H1 (cell line): ENCODE measurements at regions not wholly inside any gene's neighbourhood (a gene's known extent, or its start where the extent isn't known, plus 50 kb on each side); places are given as distances from the start of the nearest gene placed in this dataset.

ENCODE experiments used
- CTCF ChIA-PET: fragments of 300-600 bp; sonication (Branson Sonifier 250); formaldehyde crosslinking; loops from one replicate; lab custom pipeline; 2021; ENCODE audit not compliant: partially characterized antibody; lab: Charles Lee
- POLR2A ChIA-PET: fragments of 300-600 bp; sonication (Branson Sonifier 250); formaldehyde crosslinking; loops from one replicate; lab custom pipeline; 2021; ENCODE audit warnings: inconsistent platforms; ENCODE audit not compliant: partially characterized antibody; lab: Charles Lee
- DNase-seq, 2 experiments: peaks; one replicate each; pipeline versions ENCODE4 v3.0.0 to v3.0.0-alpha.2; 2010 to 2022; ENCODE audit warnings: low spot score in 2 of 2, low read depth in 1 of 2, mixed read lengths in 1 of 2
- FAIRE-seq: peaks from 2 replicates; lab custom pipeline; 2011; peaks lifted over from hg19 to GRCh38; lab: Jason Lieb, UNC
- H2AFZ ChIP-seq: 2 replicates; pipeline ENCODE4 v1.8.1; 2012; ENCODE audit warnings: low read length, inconsistent platforms
- H2AK5ac ChIP-seq: 2 replicates; pipeline ENCODE4 v1.6.1; 2013; ENCODE audit warnings: low read depth, low read length
- H2BK120ac ChIP-seq: replicated peaks from 2 replicates; pipeline ENCODE3; 2013; ENCODE audit warnings: low read depth, low read length, inconsistent platforms
- H2BK12ac ChIP-seq: 2 replicates; pipeline ENCODE4 v1.6.1; 2013; ENCODE audit warnings: low read depth, low read length
- H2BK15ac ChIP-seq: 2 replicates; pipeline ENCODE4 v1.6.1; 2013; ENCODE audit warnings: low read length
- H2BK20ac ChIP-seq: 2 replicates; pipeline ENCODE4 v1.6.1; 2013; ENCODE audit warnings: low read length
- H2BK5ac ChIP-seq: 2 replicates; pipeline ENCODE4 v1.6.1; 2013; ENCODE audit warnings: low read depth, low read length
- H3K14ac ChIP-seq: 2 replicates; pipeline ENCODE4 v1.6.1; 2013; ENCODE audit warnings: inconsistent platforms; ENCODE audit not compliant: insufficient read length
- H3K18ac ChIP-seq: 2 replicates; pipeline ENCODE4 v1.6.1; 2013; ENCODE audit warnings: low read length; ENCODE audit errors: extremely low read depth
- H3K23ac ChIP-seq: 2 replicates; pipeline ENCODE4 v1.6.1; 2013; ENCODE audit warnings: inconsistent platforms; ENCODE audit not compliant: insufficient read length
- H3K23me2 ChIP-seq: 2 replicates; pipeline ENCODE4 v1.6.1; 2013; ENCODE audit warnings: low read depth, low read length
- H3K27ac ChIP-seq: 2 replicates; pipeline ENCODE4 v1.6.1; 2011; ENCODE audit warnings: low read depth, low read length, inconsistent platforms
- H3K27me3 ChIP-seq, 4 experiments: replicated peaks in 1 of 4; 1 replicate in 1 of 4; 2 replicates in 3 of 4; pipeline versions ENCODE4 v1.6.1 to v1.8.1; 2011 to 2013; ENCODE audit warnings: low read length in 3 of 4, mild to moderate bottlenecking in 3 of 4, inconsistent platforms in 2 of 4, mixed read lengths in 2 of 4, moderate library complexity in 1 of 4; ENCODE audit not compliant: control insufficient read depth in 3 of 4, insufficient read depth in 3 of 4; ENCODE audit errors: extremely low read depth in 1 of 4
- H3K36me3 ChIP-seq, 4 experiments: 2 replicates each; pipeline versions ENCODE4 v1.6.1 to v1.8.1; 2011 to 2013; ENCODE audit warnings: mild to moderate bottlenecking in 4 of 4, low read length in 3 of 4, moderate library complexity in 2 of 4, control low read depth in 1 of 4, inconsistent platforms in 1 of 4; ENCODE audit not compliant: insufficient read depth in 4 of 4, control insufficient read depth in 2 of 4
- H3K4ac ChIP-seq: replicated peaks from 2 replicates; pipeline ENCODE3; 2013; ENCODE audit warnings: low read length, low read depth, mixed read lengths, inconsistent platforms; ENCODE audit not compliant: insufficient read length
- H3K4me1 ChIP-seq, 4 experiments: replicated peaks in 1 of 4; 1 replicate in 1 of 4; 2 replicates in 3 of 4; pipeline versions ENCODE4 v1.6.1 to v1.8.1; 2011 to 2013; ENCODE audit warnings: low read length in 3 of 4, inconsistent platforms in 2 of 4, mixed read lengths in 1 of 4; ENCODE audit not compliant: insufficient read depth in 4 of 4, control insufficient read depth in 3 of 4
- H3K4me2 ChIP-seq, 2 experiments: 2 replicates each; pipeline versions ENCODE4 v1.6.1 to v1.8.1; 2011 to 2013; ENCODE audit warnings: low read depth in 2 of 2, low read length in 2 of 2, control low read depth in 1 of 2, inconsistent platforms in 1 of 2, mild to moderate bottlenecking in 1 of 2; ENCODE audit not compliant: insufficient read depth in 1 of 2
- H3K4me3 ChIP-seq, 4 experiments: fragments of 200-600, 300-600 bp in 1 of 4; sonication (generic), shearing (Covaris generic), sonication (Bioruptor Twin) in 1 of 4; 2 replicates each; pipeline versions ENCODE4 v1.5.1 to v1.8.1; 2011 to 2016; ENCODE audit warnings: low read length in 4 of 4, low read depth in 3 of 4, control low read depth in 2 of 4, inconsistent platforms in 2 of 4, mild to moderate bottlenecking in 2 of 4, mixed read lengths in 1 of 4, moderate library complexity in 1 of 4; ENCODE audit not compliant: insufficient read depth in 2 of 4; ENCODE audit errors: extremely low read depth in 1 of 4
- H3K56ac ChIP-seq: replicated peaks from 2 replicates; pipeline ENCODE3; 2013; ENCODE audit warnings: low read depth, mild to moderate bottlenecking, mixed read lengths, low read length, inconsistent platforms; ENCODE audit not compliant: insufficient read length
- H3K79me1 ChIP-seq: 2 replicates; pipeline ENCODE4 v1.6.1; 2013; ENCODE audit warnings: low read depth, low read length, control low read depth
- H3K79me2 ChIP-seq, 2 experiments: 2 replicates each; pipeline versions ENCODE4 v1.6.1 to v1.8.1; 2012 to 2013; ENCODE audit warnings: low read length in 2 of 2, mild to moderate bottlenecking in 2 of 2, inconsistent platforms in 1 of 2; ENCODE audit not compliant: insufficient read depth in 2 of 2, control insufficient read depth in 1 of 2
- H3K9ac ChIP-seq, 4 experiments: replicated peaks in 1 of 4; 1 replicate in 1 of 4; 2 replicates in 3 of 4; pipeline versions ENCODE4 v1.6.1 to v1.8.1; 2011 to 2013; ENCODE audit warnings: low read depth in 3 of 4, low read length in 3 of 4, control low read depth in 2 of 4, mild to moderate bottlenecking in 2 of 4, moderate library complexity in 2 of 4, inconsistent platforms in 1 of 4; ENCODE audit errors: extremely low read depth in 1 of 4
- H3K9me3 ChIP-seq, 2 experiments: 2 replicates each; pipeline versions ENCODE4 v1.6.1 to v1.8.1; 2012 to 2013; ENCODE audit warnings: mild to moderate bottlenecking in 2 of 2, moderate library complexity in 2 of 2, control low read depth in 1 of 2, inconsistent platforms in 1 of 2, low read depth in 1 of 2, low read length in 1 of 2, mixed read lengths in 1 of 2; ENCODE audit not compliant: insufficient read depth in 2 of 2
- H4K20me1 ChIP-seq, 2 experiments: replicated peaks in 1 of 2; 2 replicates each; pipeline versions ENCODE3 to v1.8.1; 2011 to 2013; ENCODE audit warnings: inconsistent platforms in 2 of 2, low read length in 2 of 2, mild to moderate bottlenecking in 1 of 2; ENCODE audit not compliant: insufficient read depth in 2 of 2, control insufficient read depth in 1 of 2
- H4K5ac ChIP-seq: 2 replicates; pipeline ENCODE4 v1.6.1; 2013; ENCODE audit warnings: low read length, low read depth, mixed read lengths, inconsistent platforms; ENCODE audit not compliant: insufficient read length
- H4K8ac ChIP-seq: 2 replicates; pipeline ENCODE4 v1.8.0; 2013; ENCODE audit warnings: mild to moderate bottlenecking, moderate library complexity, low read length, inconsistent platforms; ENCODE audit not compliant: insufficient read depth; ENCODE audit errors: extremely low read depth
- H4K91ac ChIP-seq: replicated peaks from 2 replicates; pipeline ENCODE3; 2013; ENCODE audit warnings: low read length, mixed read lengths, inconsistent platforms; ENCODE audit not compliant: insufficient read length
- CEBPB ChIP-seq: IDR thresholded peaks from 2 replicates; pipeline ENCODE4 v1.6.1; 2012; ENCODE audit warnings: low read depth, low read length
- CHD2 ChIP-seq: IDR thresholded peaks from 2 replicates; pipeline ENCODE4 v1.6.1; 2012; ENCODE audit warnings: low read length, improper control_type of control experiment
- NANOG ChIP-seq: IDR thresholded peaks from 2 replicates; pipeline ENCODE4 v1.6.1; 2011; ENCODE audit warnings: low read length, low read depth, mild to moderate bottlenecking, inconsistent platforms; ENCODE audit not compliant: insufficient read depth, poor library complexity, severe bottlenecking
- SUZ12 ChIP-seq: fragments of 200-600 bp; sonication (generic); IDR thresholded peaks from 2 replicates; pipeline ENCODE4 v1.6.1; 2012; ENCODE audit warnings: mild to moderate bottlenecking, inconsistent platforms, low read length, moderate library complexity, mixed read lengths
- WGBS, 2 experiments: shearing (Covaris generic) in 1 of 2; methylation state at CpG; one replicate each; pipeline versions ENCODE4 v1.1.6 to v1.1.7; 2013 to 2015; ENCODE audit warnings: low lambda C conversion rate in 2 of 2, mixed read lengths in 2 of 2, inconsistent platforms in 1 of 2, low coverage in 1 of 2, missing lambda C conversion rate in 1 of 2; ENCODE audit not compliant: insufficient replicate concordance in 2 of 2, insufficient coverage in 1 of 2, insufficient read length in 1 of 2; ENCODE audit errors: extremely low coverage in 1 of 2, missing lambda C conversion rate in 1 of 2; 5-methylcytosine and 5-hydroxymethylcytosine counted together
- TF ChIP-seq, protein P1 (sequence below): IDR thresholded peaks from 2 replicates; pipeline ENCODE4 v1.6.1; 2012; ENCODE audit warnings: inconsistent platforms

DNA sequence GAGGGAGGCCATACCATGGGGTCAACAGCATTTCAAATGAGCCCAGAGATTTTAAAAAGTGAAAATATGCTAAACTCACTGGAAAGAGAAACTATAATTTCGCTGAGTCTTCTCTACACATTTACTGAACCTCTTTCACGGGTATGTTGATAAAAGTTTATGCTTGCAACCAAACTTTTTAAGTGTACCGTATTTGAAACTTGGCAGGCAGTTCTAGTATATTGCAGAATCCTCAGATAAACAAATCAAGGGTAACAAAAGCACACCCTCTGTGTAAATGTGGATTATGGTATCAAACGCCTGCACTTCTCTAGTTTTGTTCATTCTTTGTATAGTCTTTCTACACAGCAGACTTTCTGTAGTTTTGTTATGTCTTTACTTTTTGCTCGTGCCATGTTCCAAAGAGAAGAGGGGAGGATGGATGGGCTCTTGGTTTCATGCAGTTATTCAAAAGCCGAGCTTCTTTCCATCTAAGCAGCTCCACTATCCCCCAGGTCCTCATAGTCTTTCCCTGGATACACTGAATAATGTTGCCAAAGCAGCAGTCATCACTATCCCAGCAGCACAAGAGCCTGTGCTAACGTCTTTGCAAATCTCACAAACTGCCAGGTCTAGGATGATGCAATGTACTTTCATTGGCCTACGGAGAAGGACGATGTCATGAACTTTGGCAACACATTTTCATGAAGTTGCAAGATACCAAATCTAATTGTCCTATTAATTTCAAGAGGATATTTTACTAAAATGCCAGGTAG lies 131.2 kb downstream of the MPP7 start:
- Histone ChIP-seq H3K36me3 (no peaks in the 10 kb centered on the region), H2BK120ac (no peak overlapping the region), H2BK20ac (no peak overlapping the region), H2BK12ac (no peak overlapping the region), H2AK5ac (no peak overlapping the region), H2AFZ (0 out of 2 replicates have a peak overlapping the region, but pooled peaks have one; percentile 17), H3K27ac (no peak overlapping the region), H4K91ac (no peak overlapping the region), H3K4ac (no peak overlapping the region), H4K5ac (peak overlapping the region; percentile 26), H3K56ac (no peak overlapping the region), H3K9ac (no peak overlapping the region), H3K4me2 (no peak overlapping the region; a peak in 1 of 4 replicates), H3K4me1 (no peaks in the 10 kb centered on the region), H3K4me3 (no peak overlapping the region), H2BK5ac (no peak overlapping the region), H3K79me1 (no peaks in the 10 kb centered on the region), H2BK15ac (no peak overlapping the region), H3K23me2 (no peaks in the 10 kb centered on the region), H3K27me3 (no peaks in the 10 kb centered on the region), H3K23ac (no peak overlapping the region), H3K9me3 (no peaks in the 10 kb centered on the region), H3K79me2 (no peaks in the 10 kb centered on the region), H4K20me1 (no peaks in the 10 kb centered on the region), H4K8ac (no peak overlapping the region), H3K18ac (no peak overlapping the region), H3K14ac (no peak overlapping the region)
- ChIA-PET POLR2A (no interaction called here), CTCF (interaction anchor here (1.4 kb wide), 1 partner anchor 70 kb away, joined by 3 read pairs; no protein-coding TSS in a partner anchor)
- no peak for DNase-seq
- no peak for TF ChIP-seq CHD2
- TF ChIP-seq, protein P1, sequence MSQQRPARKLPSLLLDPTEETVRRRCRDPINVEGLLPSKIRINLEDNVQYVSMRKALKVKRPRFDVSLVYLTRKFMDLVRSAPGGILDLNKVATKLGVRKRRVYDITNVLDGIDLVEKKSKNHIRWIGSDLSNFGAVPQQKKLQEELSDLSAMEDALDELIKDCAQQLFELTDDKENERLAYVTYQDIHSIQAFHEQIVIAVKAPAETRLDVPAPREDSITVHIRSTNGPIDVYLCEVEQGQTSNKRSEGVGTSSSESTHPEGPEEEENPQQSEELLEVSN = no peak
- no peak for TF ChIP-seq NANOG
- TF ChIP-seq CEBPB = peak; percentile 85
- TF ChIP-seq SUZ12 = no peak
- WGBS, 2 experiments = 88% methylated on average over 9 of the region's 9 CpGs; no CpG with 5 or more reads in 1 of the 2 experiments
- FAIRE-seq = peak; percentile 28
